Transverse colon (tissue), 4 donors: ENCODE measurements at regions not wholly inside any gene's neighbourhood (a gene's known extent, or its start where the extent isn't known, plus 50 kb on each side); places are given as distances from the start of the nearest gene placed in this dataset.

Source experiments
- DNase-seq: peaks from one replicate; pipeline ENCODE4 v3.0.0-alpha.2; 2019
- H3K27ac ChIP-seq, 4 donors: fragments of 200-600 bp; sonication (generic); 2 replicates each; pipeline ENCODE4 v1.5.1; 2016 to 2018; ENCODE audit warnings: inconsistent platforms in 4 of 4
- H3K27me3 ChIP-seq: fragments of 200-600 bp; sonication (generic); 2 replicates; pipeline ENCODE4 v1.5.1; 2017; ENCODE audit warnings: inconsistent platforms
- H3K36me3 ChIP-seq, 4 donors: fragments of 200-600 bp; sonication (generic); 2 replicates each; pipeline ENCODE4 v1.5.1; 2017 to 2019; ENCODE audit warnings: inconsistent platforms in 4 of 4
- H3K4me1 ChIP-seq, 4 donors: fragments of 200-600 bp; sonication (generic); 2 replicates each; pipeline ENCODE4 v1.5.1; 2017 to 2020; ENCODE audit warnings: inconsistent platforms in 4 of 4
- H3K4me3 ChIP-seq, 4 donors: fragments of 200-600 bp; sonication (generic); 1 replicate in 1 of 4; 2 replicates in 3 of 4; pipeline versions ENCODE4 v1.5.1 to v1.6.1; 2017 to 2019; ENCODE audit warnings: inconsistent platforms in 4 of 4
- H3K9me3 ChIP-seq, 2 donors: fragments of 200-600 bp; sonication (generic); 2 replicates each; pipeline ENCODE4 v1.5.1; 2017 to 2019; ENCODE audit warnings: inconsistent platforms in 2 of 2
- CTCF ChIP-seq, 5 experiments: fragments of 200-600 bp in 3 of 5; fragments of 450-650 bp in 2 of 5; sonication (generic) in 3 of 5; IDR thresholded peaks; 1 replicate in 2 of 5; 2 replicates in 3 of 5; pipeline ENCODE4 v1.5.1; 2016 to 2017; ENCODE audit warnings: antibody characterized with exemption in 5 of 5, inconsistent platforms in 3 of 5, mild to moderate bottlenecking in 2 of 5, moderate library complexity in 1 of 5
- EP300 ChIP-seq: sonication (generic); formaldehyde crosslinking; IDR thresholded peaks from one replicate; pipeline ENCODE4 v1.6.1; 2017; ENCODE audit warnings: antibody characterized with exemption, low read depth
- POLR2A ChIP-seq: fragments of 450-650 bp; IDR thresholded peaks from one replicate; pipeline ENCODE4 v1.6.1; 2016; ENCODE audit warnings: antibody characterized with exemption, mild to moderate bottlenecking, moderate library complexity
- POLR2AphosphoS5 ChIP-seq, 3 donors: sonication (generic); formaldehyde crosslinking; IDR thresholded peaks; one replicate each; pipeline ENCODE4 v1.6.1; 2016; ENCODE audit warnings: antibody characterized with exemption in 3 of 3
- WGBS, 2 donors: methylation state at CpG; one replicate each; pipeline ENCODE4 v1.1.5; 2018; ENCODE audit warnings: low coverage in 1 of 2; 5-methylcytosine and 5-hydroxymethylcytosine counted together
- in situ Hi-C, 4 donors: fragments of 200-750 bp; cut with MboI; loops; one replicate each; pipeline versions ENCODE4 v1.15.0 to v1.15.1; 2017; ENCODE audit warnings: low sequenced_read_pairs in 3 of 4, low pct_ligation_motif_present in 1 of 4, low pct_unique_long_range_greater_than_20kb in 1 of 4
- intact Hi-C: fragments of 100-400 bp; cut with DNase I; formaldehyde crosslinking; loops from one replicate; pipeline ENCODE4 v1.15.1; 2023; ENCODE audit warnings: low total_unique reads

- in situ Hi-C loops (no loop called here), intact Hi-C loops (no loop called here)
- TF ChIP-seq CTCF (IDR thresholded peaks at IDR 0.05) (no peak), POLR2AphosphoS5 (IDR thresholded peaks at IDR 0.05) (no peak), EP300 (no peak), POLR2A (no peak)
- no peak for DNase-seq
- Histone ChIP-seq H3K9me3 (no peaks in the 10 kb centered on the region), H3K36me3 (no peaks in the 10 kb centered on the region), H3K4me1 (no peaks in the 10 kb centered on the region), H3K27ac (no peak overlapping the region), H3K27me3 (no peaks in the 10 kb centered on the region), H3K4me3 (no peak overlapping the region)
- 88 to 93% methylated on average over 7 to 20 of the region's 22 CpGs for WGBS, 2 donors
These were observed 2195.9 kb downstream of the PCDH9 start for GRCh38 chr13:65034266-65034665.

GRCh38 chr13:65032825-65033224 lies 2197.3 kb downstream of the PCDH9 start:
- no peaks in the 10 kb centered on the region for H3K36me3 ChIP-seq
- no peaks in the 10 kb centered on the region for H3K27me3 ChIP-seq
- intact Hi-C loops (no loop called here), in situ Hi-C loops (no loop called here)
- no peak for DNase-seq
- no peaks in the 10 kb centered on the region for H3K9me3 ChIP-seq
- no peak for TF ChIP-seq CTCF (IDR thresholded peaks at IDR 0.05)
- TF ChIP-seq EP300 = no peak
- no peak for TF ChIP-seq POLR2AphosphoS5 (IDR thresholded peaks at IDR 0.05)
- no peak for TF ChIP-seq POLR2A
- no peaks in the 10 kb centered on the region for H3K4me1 ChIP-seq
- 76% methylated on average over 2 of the region's 2 CpGs; no CpG with 5 or more reads in 1 of the 2 donors for WGBS, 2 donors
- H3K4me3 ChIP-seq = no peak overlapping the region
- H3K27ac ChIP-seq = no peak overlapping the region

- no peaks in the 10 kb centered on the region for H3K27me3 ChIP-seq
- intact Hi-C loops (no loop called here), in situ Hi-C loops (no loop called here)
- WGBS, 2 donors = 80 to 81% methylated on average over 1 of the region's 1 CpG
- no peak overlapping the region for H3K4me3 ChIP-seq
- no peak for TF ChIP-seq POLR2A
- no peak for TF ChIP-seq POLR2AphosphoS5 (IDR thresholded peaks at IDR 0.05)
- TF ChIP-seq EP300 = no peak
- TF ChIP-seq CTCF (IDR thresholded peaks at IDR 0.05) = no peak
- H3K36me3 ChIP-seq = no peaks in the 10 kb centered on the region
- no peaks in the 10 kb centered on the region for H3K9me3 ChIP-seq
- H3K4me1 ChIP-seq = no peaks in the 10 kb centered on the region
- no peak for DNase-seq
- H3K27ac ChIP-seq = no peak overlapping the region
These were observed 2202.0 kb downstream of the PCDH9 start for GRCh38 chr13:65028101-65028500.

GRCh38 chr13:65026505-65026904 lies 2203.6 kb downstream of the PCDH9 start:
- in situ Hi-C loops (no loop called here), intact Hi-C loops (no loop called here)
- Histone ChIP-seq H3K9me3 (no peaks in the 10 kb centered on the region), H3K4me3 (no peak overlapping the region), H3K27ac (no peak overlapping the region), H3K36me3 (no peaks in the 10 kb centered on the region), H3K4me1 (no peaks in the 10 kb centered on the region), H3K27me3 (no peaks in the 10 kb centered on the region)
- TF ChIP-seq POLR2A (no peak), POLR2AphosphoS5 (IDR thresholded peaks at IDR 0.05) (no peak), EP300 (no peak), CTCF (IDR thresholded peaks at IDR 0.05) (no peak)
- WGBS, 2 donors = 60 to 81% methylated on average over 2 of the region's 2 CpGs
- no peak for DNase-seq
